H1 (cell line): ENCODE measurements at regions not wholly inside any gene's neighbourhood (a gene's known extent, or its start where the extent isn't known, plus 50 kb on each side); places are given as distances from the start of the nearest gene placed in this dataset.

Source experiments
- CTCF ChIA-PET: fragments of 300-600 bp; sonication (Branson Sonifier 250); formaldehyde crosslinking; loops from one replicate; lab custom pipeline; 2021; ENCODE audit not compliant: partially characterized antibody; lab: Charles Lee
- POLR2A ChIA-PET: fragments of 300-600 bp; sonication (Branson Sonifier 250); formaldehyde crosslinking; loops from one replicate; lab custom pipeline; 2021; ENCODE audit warnings: inconsistent platforms; ENCODE audit not compliant: partially characterized antibody; lab: Charles Lee
- DNase-seq, 2 experiments: peaks; one replicate each; pipeline versions ENCODE4 v3.0.0 to v3.0.0-alpha.2; 2010 to 2022; ENCODE audit warnings: low spot score in 2 of 2, low read depth in 1 of 2, mixed read lengths in 1 of 2
- FAIRE-seq: peaks from 2 replicates; lab custom pipeline; 2011; peaks lifted over from hg19 to GRCh38; lab: Jason Lieb, UNC
- H2AFZ ChIP-seq: 2 replicates; pipeline ENCODE4 v1.8.1; 2012; ENCODE audit warnings: low read length, inconsistent platforms
- H2AK5ac ChIP-seq: 2 replicates; pipeline ENCODE4 v1.6.1; 2013; ENCODE audit warnings: low read depth, low read length
- H2BK120ac ChIP-seq: replicated peaks from 2 replicates; pipeline ENCODE3; 2013; ENCODE audit warnings: low read depth, low read length, inconsistent platforms
- H2BK12ac ChIP-seq: 2 replicates; pipeline ENCODE4 v1.6.1; 2013; ENCODE audit warnings: low read depth, low read length
- H2BK15ac ChIP-seq: 2 replicates; pipeline ENCODE4 v1.6.1; 2013; ENCODE audit warnings: low read length
- H2BK20ac ChIP-seq: 2 replicates; pipeline ENCODE4 v1.6.1; 2013; ENCODE audit warnings: low read length
- H2BK5ac ChIP-seq: 2 replicates; pipeline ENCODE4 v1.6.1; 2013; ENCODE audit warnings: low read depth, low read length
- H3K14ac ChIP-seq: 2 replicates; pipeline ENCODE4 v1.6.1; 2013; ENCODE audit warnings: inconsistent platforms; ENCODE audit not compliant: insufficient read length
- H3K18ac ChIP-seq: 2 replicates; pipeline ENCODE4 v1.6.1; 2013; ENCODE audit warnings: low read length; ENCODE audit errors: extremely low read depth
- H3K23ac ChIP-seq: 2 replicates; pipeline ENCODE4 v1.6.1; 2013; ENCODE audit warnings: inconsistent platforms; ENCODE audit not compliant: insufficient read length
- H3K23me2 ChIP-seq: 2 replicates; pipeline ENCODE4 v1.6.1; 2013; ENCODE audit warnings: low read depth, low read length
- H3K27ac ChIP-seq: 2 replicates; pipeline ENCODE4 v1.6.1; 2011; ENCODE audit warnings: low read depth, low read length, inconsistent platforms
- H3K27me3 ChIP-seq, 4 experiments: replicated peaks in 1 of 4; 1 replicate in 1 of 4; 2 replicates in 3 of 4; pipeline versions ENCODE4 v1.6.1 to v1.8.1; 2011 to 2013; ENCODE audit warnings: low read length in 3 of 4, mild to moderate bottlenecking in 3 of 4, inconsistent platforms in 2 of 4, mixed read lengths in 2 of 4, moderate library complexity in 1 of 4; ENCODE audit not compliant: control insufficient read depth in 3 of 4, insufficient read depth in 3 of 4; ENCODE audit errors: extremely low read depth in 1 of 4
- H3K36me3 ChIP-seq, 4 experiments: 2 replicates each; pipeline versions ENCODE4 v1.6.1 to v1.8.1; 2011 to 2013; ENCODE audit warnings: mild to moderate bottlenecking in 4 of 4, low read length in 3 of 4, moderate library complexity in 2 of 4, control low read depth in 1 of 4, inconsistent platforms in 1 of 4; ENCODE audit not compliant: insufficient read depth in 4 of 4, control insufficient read depth in 2 of 4
- H3K4ac ChIP-seq: replicated peaks from 2 replicates; pipeline ENCODE3; 2013; ENCODE audit warnings: low read length, low read depth, mixed read lengths, inconsistent platforms; ENCODE audit not compliant: insufficient read length
- H3K4me1 ChIP-seq, 4 experiments: replicated peaks in 1 of 4; 1 replicate in 1 of 4; 2 replicates in 3 of 4; pipeline versions ENCODE4 v1.6.1 to v1.8.1; 2011 to 2013; ENCODE audit warnings: low read length in 3 of 4, inconsistent platforms in 2 of 4, mixed read lengths in 1 of 4; ENCODE audit not compliant: insufficient read depth in 4 of 4, control insufficient read depth in 3 of 4
- H3K4me2 ChIP-seq, 2 experiments: 2 replicates each; pipeline versions ENCODE4 v1.6.1 to v1.8.1; 2011 to 2013; ENCODE audit warnings: low read depth in 2 of 2, low read length in 2 of 2, control low read depth in 1 of 2, inconsistent platforms in 1 of 2, mild to moderate bottlenecking in 1 of 2; ENCODE audit not compliant: insufficient read depth in 1 of 2
- H3K4me3 ChIP-seq, 4 experiments: fragments of 200-600, 300-600 bp in 1 of 4; sonication (generic), shearing (Covaris generic), sonication (Bioruptor Twin) in 1 of 4; 2 replicates each; pipeline versions ENCODE4 v1.5.1 to v1.8.1; 2011 to 2016; ENCODE audit warnings: low read length in 4 of 4, low read depth in 3 of 4, control low read depth in 2 of 4, inconsistent platforms in 2 of 4, mild to moderate bottlenecking in 2 of 4, mixed read lengths in 1 of 4, moderate library complexity in 1 of 4; ENCODE audit not compliant: insufficient read depth in 2 of 4; ENCODE audit errors: extremely low read depth in 1 of 4
- H3K56ac ChIP-seq: replicated peaks from 2 replicates; pipeline ENCODE3; 2013; ENCODE audit warnings: low read depth, mild to moderate bottlenecking, mixed read lengths, low read length, inconsistent platforms; ENCODE audit not compliant: insufficient read length
- H3K79me1 ChIP-seq: 2 replicates; pipeline ENCODE4 v1.6.1; 2013; ENCODE audit warnings: low read depth, low read length, control low read depth
- H3K79me2 ChIP-seq, 2 experiments: 2 replicates each; pipeline versions ENCODE4 v1.6.1 to v1.8.1; 2012 to 2013; ENCODE audit warnings: low read length in 2 of 2, mild to moderate bottlenecking in 2 of 2, inconsistent platforms in 1 of 2; ENCODE audit not compliant: insufficient read depth in 2 of 2, control insufficient read depth in 1 of 2
- H3K9ac ChIP-seq, 4 experiments: replicated peaks in 1 of 4; 1 replicate in 1 of 4; 2 replicates in 3 of 4; pipeline versions ENCODE4 v1.6.1 to v1.8.1; 2011 to 2013; ENCODE audit warnings: low read depth in 3 of 4, low read length in 3 of 4, control low read depth in 2 of 4, mild to moderate bottlenecking in 2 of 4, moderate library complexity in 2 of 4, inconsistent platforms in 1 of 4; ENCODE audit errors: extremely low read depth in 1 of 4
- H3K9me3 ChIP-seq, 2 experiments: 2 replicates each; pipeline versions ENCODE4 v1.6.1 to v1.8.1; 2012 to 2013; ENCODE audit warnings: mild to moderate bottlenecking in 2 of 2, moderate library complexity in 2 of 2, control low read depth in 1 of 2, inconsistent platforms in 1 of 2, low read depth in 1 of 2, low read length in 1 of 2, mixed read lengths in 1 of 2; ENCODE audit not compliant: insufficient read depth in 2 of 2
- H4K20me1 ChIP-seq, 2 experiments: replicated peaks in 1 of 2; 2 replicates each; pipeline versions ENCODE3 to v1.8.1; 2011 to 2013; ENCODE audit warnings: inconsistent platforms in 2 of 2, low read length in 2 of 2, mild to moderate bottlenecking in 1 of 2; ENCODE audit not compliant: insufficient read depth in 2 of 2, control insufficient read depth in 1 of 2
- H4K5ac ChIP-seq: 2 replicates; pipeline ENCODE4 v1.6.1; 2013; ENCODE audit warnings: low read length, low read depth, mixed read lengths, inconsistent platforms; ENCODE audit not compliant: insufficient read length
- H4K8ac ChIP-seq: 2 replicates; pipeline ENCODE4 v1.8.0; 2013; ENCODE audit warnings: mild to moderate bottlenecking, moderate library complexity, low read length, inconsistent platforms; ENCODE audit not compliant: insufficient read depth; ENCODE audit errors: extremely low read depth
- H4K91ac ChIP-seq: replicated peaks from 2 replicates; pipeline ENCODE3; 2013; ENCODE audit warnings: low read length, mixed read lengths, inconsistent platforms; ENCODE audit not compliant: insufficient read length
- BRCA1 ChIP-seq: IDR thresholded peaks from 2 replicates; pipeline ENCODE4 v1.6.1; 2012; ENCODE audit warnings: low read depth, low read length, improper control_type of control experiment
- CTBP2 ChIP-seq: IDR thresholded peaks from 2 replicates; pipeline ENCODE4 v1.7.0; 2011; ENCODE audit warnings: borderline replicate concordance, mild to moderate bottlenecking, moderate library complexity, mixed read lengths, low read length; ENCODE audit not compliant: insufficient read depth, insufficient read length
- JUN ChIP-seq: IDR thresholded peaks from 2 replicates; pipeline ENCODE4 v1.6.1; 2011; ENCODE audit warnings: low read depth, mild to moderate bottlenecking, improper control_type of control experiment, low read length
- KDM5A ChIP-seq: fragments of 200-600 bp; IDR thresholded peaks from 2 replicates; pipeline ENCODE4 v1.7.1; 2012; ENCODE audit warnings: mild to moderate bottlenecking, low read length, inconsistent platforms, mixed read lengths
- PHF8 ChIP-seq: fragments of 200-600 bp; sonication (generic); conservative IDR thresholded peaks from 2 replicates; pipeline ENCODE4 v1.7.1; 2012; ENCODE audit warnings: low read depth, mild to moderate bottlenecking, inconsistent platforms, low read length, moderate library complexity
- POU5F1 ChIP-seq: IDR thresholded peaks from 2 replicates; pipeline ENCODE4 v1.6.1; 2011; ENCODE audit warnings: low read depth, mild to moderate bottlenecking, low read length, moderate library complexity
- RXRA ChIP-seq: IDR thresholded peaks from 2 replicates; pipeline ENCODE4 v1.6.1; 2011; ENCODE audit warnings: low read depth, mild to moderate bottlenecking, low read length, moderate library complexity; ENCODE audit not compliant: insufficient read depth
- SAP30 ChIP-seq: fragments of 300-600 bp; sonication (generic); IDR thresholded peaks from 2 replicates; pipeline ENCODE4 v1.7.1; 2012; ENCODE audit warnings: low read length, moderate library complexity, mild to moderate bottlenecking, inconsistent platforms; ENCODE audit not compliant: insufficient read depth, insufficient replicate concordance
- SP2 ChIP-seq: IDR thresholded peaks from 2 replicates; pipeline ENCODE4 v1.6.1; 2012; ENCODE audit warnings: mild to moderate bottlenecking, low read length, inconsistent platforms
- SRF ChIP-seq: IDR thresholded peaks from 2 replicates; pipeline ENCODE4 v1.6.1; 2011; ENCODE audit warnings: mild to moderate bottlenecking, low read depth, low read length, moderate library complexity
- SUZ12 ChIP-seq: fragments of 200-600 bp; sonication (generic); IDR thresholded peaks from 2 replicates; pipeline ENCODE4 v1.6.1; 2012; ENCODE audit warnings: mild to moderate bottlenecking, inconsistent platforms, low read length, moderate library complexity, mixed read lengths
- TAF1 ChIP-seq: IDR thresholded peaks from 2 replicates; pipeline ENCODE4 v1.6.1; 2011; ENCODE audit warnings: mild to moderate bottlenecking, low read depth, low read length
- TCF12 ChIP-seq: IDR thresholded peaks from 2 replicates; pipeline ENCODE4 v1.6.1; 2011; ENCODE audit warnings: low read depth, mild to moderate bottlenecking, low read length
- WGBS, 2 experiments: shearing (Covaris generic) in 1 of 2; methylation state at CpG; one replicate each; pipeline versions ENCODE4 v1.1.6 to v1.1.7; 2013 to 2015; ENCODE audit warnings: low lambda C conversion rate in 2 of 2, mixed read lengths in 2 of 2, inconsistent platforms in 1 of 2, low coverage in 1 of 2, missing lambda C conversion rate in 1 of 2; ENCODE audit not compliant: insufficient replicate concordance in 2 of 2, insufficient coverage in 1 of 2, insufficient read length in 1 of 2; ENCODE audit errors: extremely low coverage in 1 of 2, missing lambda C conversion rate in 1 of 2; 5-methylcytosine and 5-hydroxymethylcytosine counted together
- TF ChIP-seq, protein P1 (sequence below): IDR thresholded peaks from 2 replicates; pipeline ENCODE4 v1.6.1; 2011; ENCODE audit warnings: low read length, improper control_type of control experiment

DNA sequence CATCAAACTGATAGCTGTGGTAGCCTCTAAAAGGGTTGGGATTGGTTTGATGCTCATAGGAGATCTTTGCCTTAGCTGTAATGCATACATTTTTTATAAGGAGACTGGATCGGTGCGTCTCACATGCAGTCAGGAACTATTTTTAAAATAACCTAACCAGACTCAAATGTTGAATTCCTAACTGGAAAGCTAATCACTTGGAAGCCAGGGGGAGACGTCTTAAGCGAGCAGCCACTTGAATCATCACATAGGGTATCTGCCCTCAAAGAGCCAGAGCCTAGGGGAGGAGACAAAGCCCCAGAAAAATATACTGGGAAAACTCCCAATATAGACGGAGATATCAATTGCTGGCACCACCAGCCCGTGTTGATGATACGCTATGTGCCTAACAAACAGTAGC lies 61.7 kb upstream of the PUM1 start:
- Histone ChIP-seq H2BK120ac (no peak overlapping the region), H3K4me2 (no peak overlapping the region), H3K23me2 (no peaks in the 10 kb centered on the region), H3K4ac (no peak overlapping the region), H3K56ac (no peak overlapping the region), H2AK5ac (no peak overlapping the region), H3K14ac (no peak overlapping the region), H3K4me3 (no peak overlapping the region), H3K9me3 (no peaks in the 10 kb centered on the region), H2BK20ac (no peak overlapping the region), H3K36me3 (no peaks in the 10 kb centered on the region), H2BK12ac (no peak overlapping the region), H2AFZ (no peak overlapping the region), H4K8ac (no peak overlapping the region), H2BK15ac (no peak overlapping the region), H2BK5ac (no peak overlapping the region), H3K27me3 (no peaks in the 10 kb centered on the region), H3K9ac (no peak overlapping the region), H3K18ac (no peak overlapping the region), H3K79me2 (no peaks in the 10 kb centered on the region), H3K79me1 (no peaks in the 10 kb centered on the region), H4K20me1 (no peaks in the 10 kb centered on the region), H4K91ac (no peak overlapping the region), H3K4me1 (peaks cover 0 to 6% (median under 1%) of the 10 kb centered on the region in 4 experiments; a peak in 3 of 7 replicates), H3K23ac (no peak overlapping the region), H3K27ac (no peak overlapping the region), H4K5ac (no peak overlapping the region)
- POLR2A ChIA-PET = interaction anchor here (1.0 to 1.5 kb wide), 2 partner anchors 62 to 246 kb away, joined by 3 to 8 read pairs; partner anchors contain the start of genes FABP3 and PUM1
- CTCF ChIA-PET = interaction anchor here (1.4 to 2.1 kb wide), 3 partner anchors 10 to 35 kb away, joined by 5 to 11 read pairs (median 6); no protein-coding TSS in a partner anchor
- FAIRE-seq = no peak
- 88% methylated on average over 7 of the region's 7 CpGs; no CpG with 5 or more reads in 1 of the 2 experiments for WGBS, 2 experiments
- no peak for DNase-seq
- no peak for TF ChIP-seq RXRA
- no peak for TF ChIP-seq CTBP2
- TF ChIP-seq BRCA1 = no peak
- TF ChIP-seq, protein P1, sequence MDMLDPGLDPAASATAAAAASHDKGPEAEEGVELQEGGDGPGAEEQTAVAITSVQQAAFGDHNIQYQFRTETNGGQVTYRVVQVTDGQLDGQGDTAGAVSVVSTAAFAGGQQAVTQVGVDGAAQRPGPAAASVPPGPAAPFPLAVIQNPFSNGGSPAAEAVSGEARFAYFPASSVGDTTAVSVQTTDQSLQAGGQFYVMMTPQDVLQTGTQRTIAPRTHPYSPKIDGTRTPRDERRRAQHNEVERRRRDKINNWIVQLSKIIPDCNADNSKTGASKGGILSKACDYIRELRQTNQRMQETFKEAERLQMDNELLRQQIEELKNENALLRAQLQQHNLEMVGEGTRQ = no peak
- TF ChIP-seq SP2 = no peak
- TF ChIP-seq TAF1 = no peak
- no peak for TF ChIP-seq SAP30
- no peak for TF ChIP-seq SRF
- no peak for TF ChIP-seq TCF12
- no peak for TF ChIP-seq SUZ12
- no peak for TF ChIP-seq JUN
- TF ChIP-seq PHF8 = no peak
- TF ChIP-seq POU5F1 = no peak
- TF ChIP-seq KDM5A = no peak
